ENCODE measurements at regions not wholly inside any gene's neighbourhood (a gene's known extent, or its start where the extent isn't known, plus 50 kb on each side); places are given as distances from the start of the nearest gene placed in this dataset.

DNA sequence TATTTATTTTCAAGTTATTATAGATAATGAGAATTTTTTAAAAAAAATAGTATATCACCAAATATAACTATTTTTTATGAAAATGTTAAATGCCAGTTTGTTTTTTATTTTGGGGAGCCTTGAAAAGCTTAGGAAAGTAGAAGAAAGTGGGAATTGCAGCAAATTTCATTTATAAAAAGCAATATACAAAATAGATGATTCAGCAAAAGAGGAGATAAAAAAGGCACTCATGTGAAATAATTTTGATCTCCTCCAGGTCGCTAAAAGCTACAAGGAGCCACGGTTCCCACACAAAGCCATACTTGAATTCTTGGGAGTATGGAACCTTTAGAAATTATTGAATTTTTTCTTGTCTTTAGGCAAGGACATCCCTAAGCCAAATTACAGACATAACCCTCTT, 625.0 kb upstream of the SGO1 start:
- H3K4me2 ChIP-seq (ENCODE audit: low read depth, low read length), result no peak overlapping the region
- H2AFZ ChIP-seq (ENCODE audit: low read length), result no peak overlapping the region
- no peaks in the 10 kb centered on the region for H3K27me3 ChIP-seq (replicated peaks; ENCODE audit: insufficient read depth, low read length)
- TF ChIP-seq EZH2phosphoT487 (IDR thresholded peaks at IDR 0.05; ENCODE audit: low read length) (no peak), CTCF (IDR thresholded peaks at IDR 0.05; ENCODE audit: low read length) (no peak), EZH2 (optimal IDR thresholded peaks at IDR 0.05; ENCODE audit: low read depth, low read length) (no peak)
- H3F3A ChIP-seq (ENCODE audit: insufficient read depth, low read length), result no peaks in the 10 kb centered on the region
- no peak overlapping the region for H3K9ac ChIP-seq (ENCODE audit: low read length)
- no peaks in the 10 kb centered on the region for H3K79me2 ChIP-seq (ENCODE audit: low read length)
- no peaks in the 10 kb centered on the region for H3K4me1 ChIP-seq (ENCODE audit: low read length)
- H3K9me2 ChIP-seq (replicated peaks; ENCODE audit: insufficient read depth, low read length), result no peaks in the 10 kb centered on the region
- H3K4me3 ChIP-seq (ENCODE audit: low read length), result no peak overlapping the region
- DNase-seq, result no peak
- H3K27ac ChIP-seq (ENCODE audit: low read length), result no peak overlapping the region
- H3K36me3 ChIP-seq (replicated peaks; ENCODE audit: insufficient read depth, low read length), result no peaks in the 10 kb centered on the region
- H4K20me1 ChIP-seq (ENCODE audit: insufficient read depth, low read length), result no peaks in the 10 kb centered on the region
- no peaks in the 10 kb centered on the region for H3K9me3 ChIP-seq (replicated peaks; ENCODE audit: insufficient read depth, low read length)

GRCh38 chr3:20810555-20810954, 624.5 kb upstream of the SGO1 start:
- Histone ChIP-seq H3K9me3 (replicated peaks; ENCODE audit: insufficient read depth, low read length) (no peaks in the 10 kb centered on the region), H3K36me3 (replicated peaks; ENCODE audit: insufficient read depth, low read length) (no peaks in the 10 kb centered on the region), H3K4me1 (ENCODE audit: low read length) (no peaks in the 10 kb centered on the region), H3K9ac (ENCODE audit: low read length) (no peak overlapping the region), H3K79me2 (ENCODE audit: low read length) (no peaks in the 10 kb centered on the region), H3K27ac (ENCODE audit: low read length) (no peak overlapping the region), H3K4me3 (ENCODE audit: low read length) (no peak overlapping the region), H4K20me1 (ENCODE audit: insufficient read depth, low read length) (no peaks in the 10 kb centered on the region), H3K27me3 (replicated peaks; ENCODE audit: insufficient read depth, low read length) (no peaks in the 10 kb centered on the region), H2AFZ (ENCODE audit: low read length) (no peak overlapping the region), H3F3A (ENCODE audit: insufficient read depth, low read length) (no peaks in the 10 kb centered on the region), H3K4me2 (ENCODE audit: low read depth, low read length) (no peak overlapping the region), H3K9me2 (replicated peaks; ENCODE audit: insufficient read depth, low read length) (no peaks in the 10 kb centered on the region)
- DNase-seq, result no peak
- TF ChIP-seq EZH2phosphoT487 (IDR thresholded peaks at IDR 0.05; ENCODE audit: low read length), result no peak
- TF ChIP-seq EZH2 (optimal IDR thresholded peaks at IDR 0.05; ENCODE audit: low read depth, low read length), result no peak
- TF ChIP-seq CTCF (IDR thresholded peaks at IDR 0.05; ENCODE audit: low read length), result no peak

DNA sequence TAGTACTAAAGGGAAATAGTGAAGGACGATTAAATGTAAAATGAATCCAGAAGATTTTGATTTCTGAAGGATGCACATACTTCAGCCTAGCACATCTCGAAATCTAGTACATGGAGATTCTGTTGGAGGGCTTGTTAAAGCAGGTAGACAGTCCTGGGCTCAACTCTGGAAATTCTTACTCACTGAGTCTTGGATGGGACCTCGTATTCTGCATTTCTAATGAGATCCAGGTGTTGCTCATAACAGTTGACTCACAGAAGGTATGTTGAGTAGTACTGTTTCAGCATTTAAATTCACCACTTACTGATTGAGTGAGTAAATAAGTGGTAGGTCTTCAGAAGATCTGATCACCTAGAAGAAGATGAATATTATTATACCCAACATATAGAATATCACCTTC, 623.4 kb upstream of the SGO1 start:
- Histone ChIP-seq H3K4me1 (ENCODE audit: low read length) (no peaks in the 10 kb centered on the region), H3K4me2 (ENCODE audit: low read depth, low read length) (no peak overlapping the region), H3K9me3 (replicated peaks; ENCODE audit: insufficient read depth, low read length) (no peaks in the 10 kb centered on the region), H3K36me3 (replicated peaks; ENCODE audit: insufficient read depth, low read length) (no peaks in the 10 kb centered on the region), H3K27ac (ENCODE audit: low read length) (no peak overlapping the region), H3K4me3 (ENCODE audit: low read length) (no peak overlapping the region), H3K9me2 (replicated peaks; ENCODE audit: insufficient read depth, low read length) (no peaks in the 10 kb centered on the region), H2AFZ (ENCODE audit: low read length) (no peak overlapping the region), H3K27me3 (replicated peaks; ENCODE audit: insufficient read depth, low read length) (no peaks in the 10 kb centered on the region), H3K9ac (ENCODE audit: low read length) (no peak overlapping the region), H4K20me1 (ENCODE audit: insufficient read depth, low read length) (no peaks in the 10 kb centered on the region), H3F3A (ENCODE audit: insufficient read depth, low read length) (no peaks in the 10 kb centered on the region), H3K79me2 (ENCODE audit: low read length) (no peaks in the 10 kb centered on the region)
- DNase-seq, result no peak
- no peak for TF ChIP-seq EZH2phosphoT487 (IDR thresholded peaks at IDR 0.05; ENCODE audit: low read length)
- TF ChIP-seq EZH2 (optimal IDR thresholded peaks at IDR 0.05; ENCODE audit: low read depth, low read length), result no peak
- no peak for TF ChIP-seq CTCF (IDR thresholded peaks at IDR 0.05; ENCODE audit: low read length)
